H1 (cell line): ENCODE measurements at regions not wholly inside any gene's neighbourhood (a gene's known extent, or its start where the extent isn't known, plus 50 kb on each side); places are given as distances from the start of the nearest gene placed in this dataset.

Experiments used
- ASH2L ChIP-seq: fragments of 200-600, 300-600 bp; sonication (generic); IDR thresholded peaks from one replicate; pipeline ENCODE4 v1.7.1; 2017; ENCODE audit warnings: low read length
- BCL11A ChIP-seq, 2 experiments: IDR thresholded peaks; one replicate each; pipeline ENCODE4 v1.6.1; 2011; ENCODE audit warnings: low read depth in 2 of 2, low read length in 2 of 2, mild to moderate bottlenecking in 2 of 2
- BRCA1 ChIP-seq: IDR thresholded peaks from 2 replicates; pipeline ENCODE4 v1.6.1; 2012; ENCODE audit warnings: low read depth, low read length, improper control_type of control experiment
- CHD7 ChIP-seq: fragments of 300-600 bp; sonication (generic); IDR thresholded peaks from 2 replicates; pipeline ENCODE4 v1.7.1; 2012; ENCODE audit warnings: low read length, moderate library complexity, mild to moderate bottlenecking, inconsistent platforms; ENCODE audit not compliant: insufficient replicate concordance
- EP300 ChIP-seq, 2 experiments: IDR thresholded peaks; 1 replicate in 1 of 2; 2 replicates in 1 of 2; pipeline ENCODE4 v1.6.1; 2011 to 2012; ENCODE audit warnings: low read depth in 2 of 2, low read length in 2 of 2, mild to moderate bottlenecking in 2 of 2, borderline replicate concordance in 1 of 2, inconsistent platforms in 1 of 2, moderate library complexity in 1 of 2
- GABPA ChIP-seq: IDR thresholded peaks from 2 replicates; pipeline ENCODE4 v1.6.1; 2011; ENCODE audit warnings: mild to moderate bottlenecking, low read length, moderate library complexity, borderline replicate concordance; ENCODE audit not compliant: insufficient read depth
- GTF2F1 ChIP-seq: IDR thresholded peaks from 2 replicates; pipeline ENCODE4 v1.6.1; 2012; ENCODE audit warnings: low read depth, low read length, improper control_type of control experiment, borderline replicate concordance
- JUND ChIP-seq: IDR thresholded peaks from 2 replicates; pipeline ENCODE4 v1.6.1; 2011; ENCODE audit warnings: mild to moderate bottlenecking, improper control_type of control experiment, low read length
- KDM4A ChIP-seq: IDR thresholded peaks from one replicate; pipeline ENCODE4 v1.7.1; 2012; ENCODE audit warnings: low read depth, mild to moderate bottlenecking, moderate library complexity, low read length, inconsistent platforms; ENCODE audit not compliant: severe bottlenecking
- KDM5A ChIP-seq: fragments of 200-600 bp; IDR thresholded peaks from 2 replicates; pipeline ENCODE4 v1.7.1; 2012; ENCODE audit warnings: mild to moderate bottlenecking, low read length, inconsistent platforms, mixed read lengths
- TEAD4 ChIP-seq: IDR thresholded peaks from 2 replicates; pipeline ENCODE4 v1.6.1; 2012; ENCODE audit warnings: low read depth, low read length, inconsistent platforms, mixed read lengths
- ZNF274 ChIP-seq: IDR thresholded peaks from 2 replicates; pipeline ENCODE4 v1.7.0; 2012; ENCODE audit warnings: low read length, borderline replicate concordance; ENCODE audit errors: extremely low read depth

- no peak for TF ChIP-seq CHD7
- no peak for TF ChIP-seq EP300 (IDR thresholded peaks at IDR 0.05; ENCODE audit: borderline replicate concordance in 1 of 2, low read depth in 2 of 2, low read length in 2 of 2)
- TF ChIP-seq KDM5A = no peak
- no peak for TF ChIP-seq ZNF274
- TF ChIP-seq JUND = no peak
- no peak for TF ChIP-seq GTF2F1
- TF ChIP-seq ASH2L = no peak
- no peak for TF ChIP-seq KDM4A
- no peak for TF ChIP-seq GABPA
- no peak for TF ChIP-seq TEAD4
- TF ChIP-seq BCL11A (IDR thresholded peaks at IDR 0.05; ENCODE audit: low read depth in 2 of 2, low read length in 2 of 2) = no peak
- TF ChIP-seq BRCA1 = no peak
These were observed 432.3 kb downstream of the PID1 start (continued) for GRCh38 chr2:228838819-228839218.
